Gastrocnemius medialis (tissue), 4 donors: ENCODE measurements at regions not wholly inside any gene's neighbourhood (a gene's known extent, or its start where the extent isn't known, plus 50 kb on each side); places are given as distances from the start of the nearest gene placed in this dataset.

Experiments used
- CTCF ChIP-seq, 5 experiments: fragments of 450-650 bp in 3 of 5; fragments of 200-600 bp in 2 of 5; sonication (generic) in 2 of 5; IDR thresholded peaks in 4 of 5; conservative IDR thresholded peaks in 1 of 5; 1 replicate in 4 of 5; 2 replicates in 1 of 5; pipeline ENCODE4 v1.5.1; 2016 to 2019; ENCODE audit warnings: antibody characterized with exemption in 5 of 5, mild to moderate bottlenecking in 3 of 5, moderate library complexity in 3 of 5
- POLR2A ChIP-seq, 2 donors: fragments of 450-650 bp; IDR thresholded peaks; one replicate each; pipeline ENCODE4 v1.6.1; 2017; ENCODE audit warnings: antibody characterized with exemption in 2 of 2, mild to moderate bottlenecking in 2 of 2, moderate library complexity in 2 of 2

GRCh38 chr9:82597241-82598203, 465.4 kb downstream of the RASEF start:
- TF ChIP-seq CTCF (IDR thresholded peaks at IDR 0.05 in 4 of 5, conservative IDR thresholded peaks at IDR 0.05 in 1 of 5) (no peak), POLR2A (IDR thresholded peaks at IDR 0.05) (no peak)
